GM19238 (cell line): ENCODE measurements at regions not wholly inside any gene's neighbourhood (a gene's known extent, or its start where the extent isn't known, plus 50 kb on each side); places are given as distances from the start of the nearest gene placed in this dataset.

Experiments used
- DNase-seq: peaks from one replicate; pipeline ENCODE4 v3.0.0; 2011; ENCODE audit warnings: low spot score; ENCODE audit not compliant: insufficient read length

DNA sequence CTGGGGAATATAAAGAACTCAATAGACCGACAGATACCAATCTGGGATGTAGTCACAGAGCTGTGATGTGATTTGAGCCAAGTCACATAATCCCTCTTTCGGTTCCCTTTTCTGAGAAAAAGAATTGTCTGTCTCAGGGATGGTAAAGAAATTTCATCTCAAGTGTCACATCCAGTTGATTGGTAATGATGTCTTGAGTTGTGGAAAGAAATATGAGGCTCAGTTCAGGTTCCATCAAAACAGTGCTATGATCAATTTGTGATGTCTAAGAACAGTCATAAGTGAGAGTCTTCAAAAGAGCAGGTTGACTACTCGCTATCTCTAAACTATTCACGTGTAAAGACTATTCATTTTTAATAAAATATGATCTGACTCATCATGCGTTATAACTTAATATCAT is 223.3 kb downstream of the METTL4 start:
- no peak for DNase-seq

DNA sequence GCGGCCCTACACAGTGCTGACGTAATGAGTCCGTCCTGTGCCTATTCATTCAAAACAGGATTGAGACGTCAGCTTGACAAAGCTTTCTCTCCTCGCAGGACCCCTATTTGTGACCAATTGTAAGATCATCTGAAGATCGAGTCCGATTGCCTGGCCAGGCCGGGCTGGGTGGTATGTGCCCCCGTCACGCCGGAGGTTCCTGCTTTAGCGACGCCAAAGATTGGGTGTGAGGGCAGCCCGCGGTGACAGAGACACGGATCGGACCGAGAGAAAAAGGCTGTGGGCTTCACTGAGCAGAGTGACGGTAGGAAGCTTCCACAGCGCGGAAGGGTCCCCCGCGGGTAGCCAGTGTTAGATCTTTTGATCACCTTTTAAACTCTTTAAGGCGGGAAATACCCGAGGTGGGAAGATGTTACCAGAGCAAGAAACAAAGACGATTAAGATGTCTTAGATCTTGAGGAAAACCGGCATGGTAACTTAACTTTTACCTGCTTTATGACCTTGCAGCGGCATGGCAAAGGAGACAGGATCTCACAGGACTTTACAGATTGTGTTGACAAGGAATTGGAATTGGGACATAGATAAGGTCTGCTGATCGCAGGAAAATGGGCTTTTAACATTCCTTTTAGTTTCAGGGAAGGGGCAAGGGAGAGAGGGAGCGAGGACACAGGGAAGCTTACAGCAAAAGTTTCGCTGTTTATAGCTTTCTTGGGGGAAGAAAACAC is 220.0 kb downstream of the METTL4 start:
- DNase-seq, result no peak

DNA sequence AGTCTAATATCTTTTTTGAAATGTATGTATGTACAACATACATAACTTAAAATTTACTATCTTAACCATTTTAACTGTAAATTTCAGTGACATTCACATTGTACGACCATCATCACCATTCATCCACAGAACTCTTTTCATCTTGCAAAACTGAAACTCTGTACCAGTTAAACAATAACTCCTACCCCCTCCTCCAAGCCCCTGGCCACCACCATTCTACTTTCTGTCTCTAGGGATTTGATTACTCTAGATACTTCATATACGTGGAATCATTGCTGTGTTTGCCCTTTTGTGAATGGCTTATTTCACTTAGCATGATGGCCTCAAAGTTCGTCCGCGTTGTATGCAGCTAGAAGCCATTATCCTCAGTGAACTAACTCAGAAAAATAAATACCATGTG is 217.0 kb downstream of the METTL4 start:
- no peak for DNase-seq

DNA sequence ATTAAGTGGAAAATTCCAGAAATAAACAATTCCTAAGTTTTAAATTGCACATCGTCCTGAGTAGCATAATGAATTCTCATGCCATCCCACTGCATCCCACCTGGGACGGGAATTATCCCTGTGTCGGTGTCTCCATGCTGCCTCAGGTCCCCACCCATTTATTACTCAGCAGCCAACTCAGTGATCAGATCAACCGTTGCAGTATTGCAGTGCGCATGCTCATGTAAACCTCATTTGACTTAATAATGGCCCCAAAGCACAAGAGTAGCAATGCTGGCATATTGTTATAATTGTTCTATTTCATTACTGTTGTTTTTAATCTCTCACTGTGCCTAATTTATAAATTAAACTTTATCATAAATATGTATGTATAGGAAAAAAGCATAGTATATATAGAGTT is 214.4 kb downstream of the METTL4 start:
- no peak for DNase-seq

DNA sequence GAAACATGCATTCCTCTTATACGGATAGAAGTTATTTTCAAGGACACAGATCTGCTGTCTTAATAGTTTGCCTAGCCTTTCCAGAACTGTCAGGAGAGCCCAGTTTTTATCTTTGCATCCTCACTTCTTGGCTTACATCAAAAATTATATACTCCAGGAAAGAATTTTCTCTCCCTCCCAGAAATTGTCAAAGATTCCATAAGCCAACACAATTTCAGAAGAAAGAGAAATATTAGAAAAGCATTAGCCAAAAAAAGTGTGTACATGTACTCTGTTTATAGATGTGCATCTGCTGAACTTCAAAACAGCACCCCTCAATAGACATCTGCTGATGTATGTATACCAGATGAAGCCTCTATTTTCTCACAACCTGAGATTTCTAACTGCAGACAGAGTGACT is 210.4 kb downstream of the METTL4 start:
- DNase-seq, result no peak

DNA sequence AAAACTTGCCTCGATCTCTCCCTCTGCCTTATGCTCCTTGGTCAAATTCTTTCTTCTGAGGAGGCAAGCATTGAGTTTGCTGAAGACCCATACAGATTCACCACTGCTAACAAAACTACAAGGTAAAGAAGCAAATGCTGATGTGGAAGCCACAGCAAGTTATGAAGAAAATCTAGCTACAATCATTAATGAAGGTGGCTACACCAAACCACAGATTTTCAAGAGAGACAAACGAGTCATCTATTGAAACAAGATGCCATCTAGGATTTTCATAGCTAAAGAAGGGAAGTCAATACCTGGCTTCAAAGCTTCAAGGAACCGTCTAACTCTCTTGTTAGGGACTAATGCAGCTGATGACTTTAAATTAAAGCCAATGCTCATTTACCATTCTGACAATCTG is 203.2 kb downstream of the METTL4 start:
- DNase-seq, result no peak

DNA sequence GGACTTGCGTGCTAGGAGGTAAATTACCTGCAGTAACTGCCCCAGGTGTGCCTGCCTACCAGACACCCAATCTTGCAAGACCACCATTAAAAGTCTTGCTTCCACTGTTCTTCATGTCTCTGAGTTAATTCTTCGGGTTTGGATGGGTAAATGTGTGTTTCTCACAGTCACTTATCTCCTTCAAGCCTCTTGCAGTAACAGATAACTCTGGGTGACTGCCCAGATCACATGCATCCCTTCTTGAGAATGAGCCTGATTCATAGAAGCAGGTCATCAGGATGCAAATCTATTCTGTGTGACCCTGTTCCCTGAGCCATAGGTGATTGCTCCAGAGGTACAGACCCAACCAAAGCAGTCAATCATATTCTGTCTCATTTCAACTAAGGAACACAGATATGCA is 194.6 kb downstream of the METTL4 start:
- no peak for DNase-seq

DNA sequence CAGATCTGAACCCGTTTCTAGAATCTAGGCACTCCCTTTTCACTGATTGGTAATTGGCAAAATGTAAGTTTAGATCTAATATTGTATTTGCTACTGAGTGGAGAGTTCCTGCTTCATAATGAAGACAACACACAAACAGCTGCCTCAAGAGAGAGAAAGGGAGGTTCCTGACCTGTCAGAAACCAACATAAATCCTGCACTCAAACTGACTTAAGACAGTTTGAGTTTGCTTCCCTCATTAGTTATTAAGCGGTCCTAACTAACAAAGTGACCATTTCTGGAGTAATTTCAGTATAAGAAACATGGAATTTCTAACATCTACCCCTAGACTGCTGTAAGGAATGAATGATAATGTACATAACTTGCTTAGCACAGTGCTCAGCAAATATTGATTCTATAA is 191.2 kb downstream of the METTL4 start:
- no peak for DNase-seq

DNA sequence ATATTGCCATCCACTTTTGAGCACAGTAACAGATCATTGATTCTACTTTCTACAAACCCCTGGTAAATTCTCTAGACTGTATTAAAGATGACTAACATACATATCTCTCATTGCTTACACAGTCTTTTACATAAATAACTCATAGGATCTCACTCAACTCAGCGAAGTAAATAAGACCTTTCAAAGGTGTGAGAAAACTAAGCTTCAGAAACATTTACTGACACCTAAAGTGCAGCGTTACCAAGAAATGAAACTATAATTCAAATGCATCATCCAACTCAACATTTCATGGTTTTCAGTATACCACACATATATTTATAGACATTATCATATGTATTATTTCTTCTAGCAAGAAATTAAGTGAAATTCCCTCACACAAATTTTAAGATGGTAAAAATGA is 189.8 kb downstream of the METTL4 start:
- no peak for DNase-seq

DNA sequence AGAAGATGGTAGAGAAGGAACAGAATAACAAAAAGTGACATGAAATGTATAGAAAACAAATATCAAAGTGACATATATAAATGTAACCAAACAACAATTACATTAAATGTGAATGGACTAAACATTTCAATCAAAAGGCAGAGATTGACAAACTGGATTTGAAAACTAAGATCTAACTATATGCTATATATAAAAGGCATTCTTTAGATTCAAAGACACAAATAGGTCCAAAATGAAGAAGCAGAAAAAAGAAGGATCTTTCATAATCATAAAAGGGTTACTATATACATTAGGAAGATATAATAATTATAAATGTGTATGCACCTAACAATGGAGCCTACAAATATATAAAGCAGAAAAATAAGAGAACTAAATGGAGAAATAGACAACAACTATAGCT is 183.7 kb downstream of the METTL4 start:
- DNase-seq, result no peak

DNA sequence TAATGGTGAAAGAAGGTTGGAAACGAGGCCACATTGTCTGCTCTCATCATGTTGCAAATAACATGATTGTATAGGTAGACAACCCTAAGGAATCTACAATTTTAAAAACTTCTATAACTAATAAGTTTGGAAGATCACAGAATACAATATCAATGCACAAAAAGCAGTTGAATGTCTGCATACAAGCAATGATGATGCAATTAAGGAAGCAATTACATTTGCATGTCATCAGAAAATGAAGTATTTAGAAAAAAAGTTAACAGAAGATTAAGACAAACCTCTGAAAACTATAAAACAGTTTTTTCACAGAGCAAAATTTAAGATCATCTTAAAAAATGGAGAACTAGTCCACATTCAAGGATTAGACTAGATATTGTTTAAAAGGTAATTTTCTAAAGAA is 181.1 kb downstream of the METTL4 start:
- no peak for DNase-seq

DNA sequence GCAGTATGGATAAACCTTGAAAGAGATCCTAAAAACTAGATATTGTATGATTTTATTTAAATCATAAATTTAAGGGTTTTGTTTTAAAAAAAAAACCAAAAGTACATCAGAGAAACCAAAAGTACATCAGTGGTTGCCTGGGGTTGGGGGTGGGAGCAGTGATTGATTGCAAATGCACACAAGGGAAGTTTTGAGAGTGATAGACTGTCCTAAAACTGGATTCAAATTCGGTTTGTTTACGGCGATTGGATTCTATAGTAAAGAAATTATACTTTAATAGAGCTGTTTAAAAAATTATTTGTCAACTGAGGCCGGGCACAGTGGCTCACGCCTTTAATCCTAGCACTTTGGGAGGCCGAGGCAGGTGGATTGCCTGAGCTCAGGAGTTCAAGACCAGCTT is 179.8 kb downstream of the METTL4 start:
- DNase-seq, result no peak

DNA sequence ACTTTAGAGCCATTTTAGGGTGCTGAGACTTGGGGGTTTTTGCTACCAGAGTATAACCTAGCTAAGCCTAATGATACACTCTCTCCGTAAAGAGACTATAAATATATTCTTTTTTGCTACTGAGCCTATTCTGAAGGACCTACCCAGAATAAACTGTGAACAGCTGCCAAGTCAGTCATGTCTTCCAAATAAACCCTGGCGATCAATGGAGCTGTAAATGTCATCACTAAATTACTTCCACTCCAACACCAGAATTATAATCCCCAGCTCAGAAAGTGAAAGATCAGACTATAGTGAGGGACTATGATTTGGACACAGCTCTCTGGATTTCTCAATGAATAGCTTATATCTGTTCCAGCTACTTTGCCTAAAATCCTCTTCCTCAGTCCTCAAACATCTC is 178.9 kb downstream of the METTL4 start:
- no peak for DNase-seq

DNA sequence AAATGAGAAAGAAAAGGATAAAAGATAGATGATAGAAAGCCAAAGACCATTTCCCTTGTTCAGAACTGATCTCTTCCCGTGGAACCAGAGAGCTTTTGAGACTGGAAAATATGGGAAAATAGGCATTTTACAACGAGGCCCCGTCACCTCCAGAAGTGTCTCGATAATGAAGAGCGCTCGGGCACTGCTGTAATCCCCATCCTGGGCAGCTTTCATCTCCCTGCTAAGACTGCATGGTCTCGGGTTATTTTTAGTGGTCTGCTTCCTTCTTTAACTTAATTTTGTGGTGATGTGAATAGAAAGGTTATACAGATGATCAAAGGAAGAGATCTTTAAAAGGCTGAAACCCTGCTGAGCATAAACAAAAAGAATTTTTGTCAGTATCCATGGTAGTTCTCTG is 176.6 kb downstream of the METTL4 start:
- DNase-seq, result no peak

DNA sequence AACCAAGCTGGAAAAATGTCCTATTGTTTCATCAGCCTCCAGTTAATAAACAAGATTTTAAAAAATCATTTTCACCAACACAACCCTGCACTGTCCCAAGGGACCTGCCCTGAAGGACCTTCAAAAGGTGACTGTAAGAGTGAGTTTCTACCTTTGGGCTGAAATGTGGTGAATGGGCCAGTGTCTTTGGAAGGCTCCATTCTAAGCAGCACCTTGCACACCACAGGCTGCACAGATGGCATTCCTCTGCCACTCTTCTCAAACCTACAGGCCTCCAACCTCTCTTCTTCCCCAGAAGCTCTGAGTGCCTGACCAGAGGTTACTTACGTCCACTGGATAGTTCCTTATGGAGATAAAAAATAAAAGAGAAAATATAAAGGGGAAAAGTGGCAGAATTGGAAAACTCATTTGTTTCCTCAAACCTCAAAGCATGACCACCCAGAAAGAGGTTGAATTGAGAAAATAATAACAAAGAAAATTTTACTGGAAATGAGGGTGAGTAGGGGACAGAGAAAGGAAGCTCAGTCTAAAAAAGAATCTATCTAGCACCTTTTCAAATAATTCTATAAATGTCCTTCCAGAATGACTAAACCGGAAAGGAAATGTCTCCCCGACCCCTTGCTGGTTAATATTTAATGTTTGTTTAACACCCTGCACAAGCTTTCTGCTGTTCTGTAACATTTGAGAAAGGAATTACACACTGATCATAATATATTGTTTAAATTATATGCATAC is 175.7 kb downstream of the METTL4 start:
- peak; percentile 8 for DNase-seq

DNA sequence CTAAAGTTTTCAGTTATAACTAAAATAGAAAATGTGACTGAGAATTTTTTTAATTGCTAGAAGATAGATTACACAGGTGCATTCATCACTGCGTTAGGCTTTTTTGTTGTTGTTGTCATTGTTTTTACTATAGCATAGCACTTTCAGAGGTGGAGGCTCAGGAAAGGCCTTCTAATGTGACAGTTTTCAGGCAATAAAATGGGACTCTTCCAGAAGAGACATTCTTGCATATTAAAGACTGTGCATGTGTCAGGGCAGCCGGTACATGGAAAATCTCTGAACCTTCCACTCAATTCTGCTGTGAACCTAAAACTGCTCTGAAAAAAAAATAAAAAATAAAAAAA is 175.2 kb downstream of the METTL4 start:
- DNase-seq, result no peak

DNA sequence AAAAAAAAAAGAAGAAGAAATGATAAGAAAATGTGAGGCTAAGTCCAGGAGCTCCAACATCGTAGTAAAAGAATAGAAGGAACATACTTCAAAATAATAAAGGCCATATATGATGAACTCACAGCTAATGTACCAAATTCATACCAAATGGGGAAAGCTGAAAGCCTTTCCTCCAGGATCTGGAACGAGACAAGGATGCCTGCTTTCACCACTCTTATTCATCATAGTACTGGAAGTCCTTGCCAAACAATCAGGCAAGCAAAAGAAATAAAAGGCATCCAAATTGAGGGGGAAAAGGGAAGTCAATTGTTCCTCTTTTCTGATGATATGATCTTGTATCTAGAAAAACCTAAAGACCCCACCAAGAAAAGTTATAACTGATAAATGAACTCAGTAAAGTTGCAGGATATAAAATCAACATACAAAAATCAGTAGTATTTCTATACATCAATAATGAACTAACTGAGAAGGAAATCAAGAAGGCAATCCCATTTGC is 170.6 kb downstream of the METTL4 start:
- DNase-seq, result no peak

DNA sequence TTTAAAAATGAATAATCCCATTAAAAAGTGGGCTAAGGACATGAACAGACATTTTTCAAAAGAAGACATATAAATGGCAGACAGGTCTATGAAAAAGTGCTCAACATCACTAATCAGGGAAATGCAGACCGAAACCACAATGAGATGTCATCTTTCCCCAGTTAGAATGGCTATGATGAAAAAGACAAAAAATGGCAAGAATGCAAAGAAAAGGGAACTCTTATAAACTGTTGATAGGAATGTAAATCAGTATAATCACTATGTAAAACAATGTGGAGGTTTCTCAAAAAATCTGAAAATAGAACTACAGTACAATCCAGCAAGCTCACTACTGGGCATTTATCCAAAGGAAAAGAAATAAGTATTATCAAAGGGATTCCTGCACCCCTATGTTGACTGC is 169.2 kb downstream of the METTL4 start:
- DNase-seq, result no peak

DNA sequence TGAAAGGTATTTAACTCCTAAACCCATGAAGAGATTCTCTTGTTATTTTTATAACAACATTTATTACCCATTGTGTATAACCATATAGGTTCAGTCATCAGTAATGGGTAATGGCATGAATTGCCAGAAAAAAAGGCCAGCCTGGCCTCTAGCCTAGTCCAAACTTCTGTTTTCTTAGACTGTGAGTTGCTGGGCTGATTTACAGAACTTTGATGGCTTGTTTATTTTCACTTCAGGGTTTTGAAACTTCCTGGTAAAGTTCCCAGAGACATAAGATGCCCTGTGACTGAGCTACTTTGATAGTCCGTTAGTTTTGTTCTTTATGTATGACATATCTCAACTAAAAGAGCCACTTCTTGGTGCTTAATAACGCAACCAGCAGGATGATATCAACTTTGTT is 164.8 kb downstream of the METTL4 start:
- no peak for DNase-seq

DNA sequence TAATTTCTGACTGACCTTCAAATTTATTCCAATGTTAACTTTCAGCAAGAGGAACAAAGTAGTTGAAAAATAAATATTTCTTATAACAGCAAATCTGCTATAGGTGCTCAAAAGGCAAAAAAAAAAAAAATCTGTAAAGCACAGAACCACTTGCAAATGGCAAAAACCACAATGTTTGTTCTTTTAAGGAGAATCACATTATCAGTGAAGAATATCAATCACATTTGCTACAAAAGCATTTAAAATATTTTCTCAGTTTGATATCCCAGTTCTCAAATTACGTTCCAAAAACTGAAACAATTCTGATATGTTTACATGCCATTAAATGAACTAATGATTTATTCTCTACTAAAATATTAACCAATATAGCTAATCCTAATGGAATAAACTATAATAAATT is 163.3 kb downstream of the METTL4 start:
- no peak for DNase-seq

DNA sequence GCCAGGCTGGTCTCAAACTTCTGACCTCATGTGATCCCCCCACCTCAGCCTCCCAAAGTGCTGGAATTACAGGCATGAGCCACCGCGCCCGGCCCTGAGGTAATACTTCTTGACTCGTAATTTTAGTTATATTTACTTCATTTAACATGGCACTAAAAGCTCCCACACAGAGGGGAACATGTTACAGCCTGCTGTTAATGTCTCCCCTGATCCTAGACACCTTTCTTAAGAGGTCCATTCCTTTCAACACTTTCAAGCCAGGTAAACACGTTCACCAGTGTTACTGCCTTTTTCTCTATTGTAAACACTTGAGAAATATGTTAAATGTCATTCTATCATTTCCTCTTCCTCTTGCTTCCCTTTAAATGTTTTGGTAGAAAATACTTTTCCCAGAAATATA is 161.4 kb downstream of the METTL4 start:
- DNase-seq, result no peak

DNA sequence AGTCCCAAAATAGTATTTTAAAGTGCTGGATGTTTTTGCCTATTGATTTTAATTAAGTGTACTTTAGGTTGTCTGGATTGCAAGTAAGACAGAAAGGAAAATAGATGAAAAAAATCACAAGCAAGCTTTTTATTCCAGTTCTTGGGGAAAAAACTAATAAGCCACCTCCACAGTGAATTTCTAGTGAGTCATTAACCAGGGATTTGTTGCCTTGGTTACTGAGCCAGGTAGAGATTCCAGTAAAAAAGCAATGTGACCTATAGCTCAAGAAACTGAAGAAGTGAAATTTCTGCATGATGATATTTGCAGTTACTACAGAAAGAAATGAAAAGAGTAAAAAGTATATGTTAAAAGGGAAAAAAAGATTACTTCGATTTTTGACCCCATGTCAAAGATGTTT is 160.6 kb downstream of the METTL4 start:
- DNase-seq, result no peak

DNA sequence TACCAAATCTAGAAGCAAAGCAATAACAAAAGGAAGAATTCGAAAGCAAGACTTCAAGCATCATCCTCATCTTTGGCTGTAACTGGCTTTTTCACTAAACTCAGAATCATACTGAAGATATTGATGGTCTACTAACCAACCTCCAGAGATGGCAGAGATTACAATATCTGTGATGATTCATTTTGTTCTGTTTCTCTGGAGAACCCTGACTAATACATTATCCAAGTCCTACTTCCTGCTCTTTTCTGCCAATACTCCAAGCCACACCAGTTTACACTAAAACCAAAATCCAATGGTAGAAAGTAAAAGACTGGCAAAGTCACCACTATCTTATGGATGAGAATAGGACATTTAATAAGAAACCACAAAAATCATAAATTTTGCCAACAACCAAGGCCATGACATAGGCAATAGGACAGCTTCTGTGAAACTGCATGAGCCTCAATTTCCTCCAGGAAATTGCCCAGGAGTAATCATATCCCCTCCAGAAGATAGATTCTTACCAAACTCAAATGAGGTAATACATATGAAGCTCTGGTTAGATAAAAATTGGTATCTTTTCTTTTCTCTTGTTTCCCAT is 159.8 kb downstream of the METTL4 start:
- no peak for DNase-seq
